Kidney (tissue), 13 donors: ENCODE measurements at regions not wholly inside any gene's neighbourhood (a gene's known extent, or its start where the extent isn't known, plus 50 kb on each side); places are given as distances from the start of the nearest gene placed in this dataset.

Experiments used
- DNase-seq, 5 donors: peaks; one replicate each; pipeline ENCODE4 v3.0.0-alpha.2; 2013 to 2020
- FAIRE-seq: peaks from 2 replicates; lab custom pipeline; 2012; peaks lifted over from hg19 to GRCh38; lab: Jason Lieb, UNC
- H3K27ac ChIP-seq, 2 donors: one replicate each; pipeline ENCODE4 v1.7.0; 2013; ENCODE audit warnings: low read depth in 2 of 2, low read length in 2 of 2, inconsistent platforms in 1 of 2
- H3K27me3 ChIP-seq: one replicate; pipeline ENCODE4 v1.7.1; 2013; ENCODE audit warnings: low read length, inconsistent platforms; ENCODE audit not compliant: control insufficient read depth, insufficient read depth
- H3K36me3 ChIP-seq, 3 donors: one replicate each; pipeline versions ENCODE4 v1.7.0 to v1.7.1; 2013; ENCODE audit warnings: low read length in 3 of 3, control low read depth in 1 of 3, inconsistent platforms in 1 of 3; ENCODE audit not compliant: insufficient read depth in 3 of 3, control insufficient read depth in 2 of 3
- H3K4me1 ChIP-seq, 3 donors: one replicate each; pipeline versions ENCODE4 v1.7.0 to v1.7.1; 2013; ENCODE audit warnings: low read length in 3 of 3, inconsistent platforms in 1 of 3, low read depth in 1 of 3; ENCODE audit not compliant: control insufficient read depth in 2 of 3, insufficient read depth in 2 of 3
- H3K4me3 ChIP-seq, 3 donors: one replicate each; pipeline versions ENCODE4 v1.7.0 to v1.8.1; 2013; ENCODE audit warnings: low read length in 3 of 3, control low read depth in 1 of 3, inconsistent platforms in 1 of 3
- H3K9ac ChIP-seq, 3 donors: one replicate each; pipeline versions ENCODE4 v1.7.0 to v1.7.1; 2013; ENCODE audit warnings: low read length in 3 of 3, control low read depth in 1 of 3, inconsistent platforms in 1 of 3
- H3K9me3 ChIP-seq, 3 donors: one replicate each; pipeline versions ENCODE4 v1.7.0 to v1.7.1; 2013; ENCODE audit warnings: low read length in 3 of 3, control low read depth in 1 of 3, inconsistent platforms in 1 of 3; ENCODE audit not compliant: control insufficient read depth in 2 of 3, insufficient read depth in 1 of 3
- intact Hi-C: fragments of 100-400 bp; cut with DNase I; formaldehyde crosslinking; loops from one replicate; pipeline ENCODE4 v1.11.1; 2022
- TF ChIP-seq, protein P1 (sequence below): IDR thresholded peaks from 3 replicates; pipeline ENCODE4 v1.5.1; 2012; ENCODE audit warnings: mild to moderate bottlenecking, moderate library complexity, borderline replicate concordance; ENCODE audit not compliant: insufficient read depth; ENCODE audit errors: extremely low read depth
- donor health status: control.
- donor health status: control.
- donor health status: control.
- donor health status: control.
- donor health status: control.
- donor health status: DM: yes; HTN: yes; CAD: no.
- donor health status: Normal renal cell carcinoma (clear cell type).

DNA sequence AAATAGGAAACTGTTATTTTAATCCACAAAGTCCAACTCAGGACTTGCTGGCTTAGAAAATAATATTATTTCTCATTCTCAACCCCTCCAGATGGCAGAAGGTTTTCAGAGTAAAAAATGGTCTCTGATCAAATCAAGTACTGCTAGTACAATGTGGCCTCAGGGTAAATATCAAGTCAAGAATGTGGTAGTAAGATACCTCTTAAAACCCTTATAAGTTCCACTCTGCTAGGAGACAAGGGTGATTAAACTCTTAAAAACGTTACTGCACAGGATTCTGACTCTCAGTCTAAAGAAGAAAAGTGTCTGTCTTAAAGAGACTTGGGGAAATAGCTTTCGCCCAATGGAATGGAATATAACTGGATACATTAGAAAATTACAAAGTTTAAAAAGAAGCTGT lies 120.8 kb upstream of the PDE4D start:
- Histone ChIP-seq H3K36me3 (no peaks in the 10 kb centered on the region), H3K9ac (no peak overlapping the region), H3K4me1 (no peaks in the 10 kb centered on the region), H3K4me3 (no peak overlapping the region), H3K9me3 (no peaks in the 10 kb centered on the region), H3K27me3 (no peaks in the 10 kb centered on the region), H3K27ac (no peak overlapping the region)
- TF ChIP-seq, protein P1, sequence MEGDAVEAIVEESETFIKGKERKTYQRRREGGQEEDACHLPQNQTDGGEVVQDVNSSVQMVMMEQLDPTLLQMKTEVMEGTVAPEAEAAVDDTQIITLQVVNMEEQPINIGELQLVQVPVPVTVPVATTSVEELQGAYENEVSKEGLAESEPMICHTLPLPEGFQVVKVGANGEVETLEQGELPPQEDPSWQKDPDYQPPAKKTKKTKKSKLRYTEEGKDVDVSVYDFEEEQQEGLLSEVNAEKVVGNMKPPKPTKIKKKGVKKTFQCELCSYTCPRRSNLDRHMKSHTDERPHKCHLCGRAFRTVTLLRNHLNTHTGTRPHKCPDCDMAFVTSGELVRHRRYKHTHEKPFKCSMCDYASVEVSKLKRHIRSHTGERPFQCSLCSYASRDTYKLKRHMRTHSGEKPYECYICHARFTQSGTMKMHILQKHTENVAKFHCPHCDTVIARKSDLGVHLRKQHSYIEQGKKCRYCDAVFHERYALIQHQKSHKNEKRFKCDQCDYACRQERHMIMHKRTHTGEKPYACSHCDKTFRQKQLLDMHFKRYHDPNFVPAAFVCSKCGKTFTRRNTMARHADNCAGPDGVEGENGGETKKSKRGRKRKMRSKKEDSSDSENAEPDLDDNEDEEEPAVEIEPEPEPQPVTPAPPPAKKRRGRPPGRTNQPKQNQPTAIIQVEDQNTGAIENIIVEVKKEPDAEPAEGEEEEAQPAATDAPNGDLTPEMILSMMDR: no peak
- DNase-seq: no peak
- intact Hi-C loops: no loop called here
- FAIRE-seq: no peak

DNA sequence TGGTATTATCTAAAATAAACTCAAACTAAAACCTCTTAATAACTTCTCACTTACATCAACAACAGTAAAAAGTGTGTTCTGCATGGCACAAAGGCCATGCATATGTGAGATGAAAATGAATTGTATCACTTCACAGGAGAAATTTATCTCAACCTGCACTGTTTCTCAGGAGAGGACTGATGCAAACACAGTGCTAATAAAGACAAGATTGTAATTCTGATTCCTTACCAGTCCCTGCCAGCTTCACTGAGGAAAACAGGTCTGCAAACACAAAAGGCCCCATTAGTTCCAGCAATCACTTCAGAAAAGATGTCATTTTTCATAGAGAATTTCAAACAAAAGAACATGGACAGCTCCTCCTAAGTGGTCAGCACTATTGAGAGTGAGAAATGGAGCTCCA lies 117.3 kb upstream of the PDE4D start:
- Histone ChIP-seq H3K9ac (no peak overlapping the region), H3K4me3 (no peak overlapping the region), H3K4me1 (no peaks in the 10 kb centered on the region), H3K27ac (no peak overlapping the region), H3K27me3 (no peaks in the 10 kb centered on the region), H3K9me3 (no peaks in the 10 kb centered on the region), H3K36me3 (no peaks in the 10 kb centered on the region)
- TF ChIP-seq, protein P1: no peak
- DNase-seq: no peak
- no peak for FAIRE-seq
- intact Hi-C loops: no loop called here

DNA sequence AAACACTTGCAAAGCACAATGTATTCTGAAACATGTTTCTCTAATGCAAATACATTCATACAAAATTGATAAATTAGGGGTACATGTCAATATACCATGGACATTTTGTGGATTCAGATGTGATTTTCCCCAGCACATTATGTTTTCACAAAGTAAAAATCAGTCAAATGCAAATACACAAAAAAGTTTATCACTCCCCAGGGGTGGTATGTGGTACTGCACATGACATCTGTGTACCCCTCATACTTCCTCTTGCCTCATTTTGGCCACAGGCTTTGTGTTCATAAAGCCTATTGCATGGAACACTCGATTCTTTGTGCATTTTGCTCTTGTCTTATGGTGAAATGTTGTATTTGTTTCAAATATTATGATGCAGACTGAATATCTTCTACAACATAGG lies 116.8 kb upstream of the PDE4D start:
- H3K9ac ChIP-seq: no peak overlapping the region
- no peaks in the 10 kb centered on the region for H3K4me1 ChIP-seq
- TF ChIP-seq, protein P1: no peak
- H3K27ac ChIP-seq: no peak overlapping the region
- no peaks in the 10 kb centered on the region for H3K9me3 ChIP-seq
- H3K27me3 ChIP-seq: no peaks in the 10 kb centered on the region
- no peaks in the 10 kb centered on the region for H3K36me3 ChIP-seq
- no peak for DNase-seq
- no peak for FAIRE-seq
- intact Hi-C loops: no loop called here
- H3K4me3 ChIP-seq: no peak overlapping the region

DNA sequence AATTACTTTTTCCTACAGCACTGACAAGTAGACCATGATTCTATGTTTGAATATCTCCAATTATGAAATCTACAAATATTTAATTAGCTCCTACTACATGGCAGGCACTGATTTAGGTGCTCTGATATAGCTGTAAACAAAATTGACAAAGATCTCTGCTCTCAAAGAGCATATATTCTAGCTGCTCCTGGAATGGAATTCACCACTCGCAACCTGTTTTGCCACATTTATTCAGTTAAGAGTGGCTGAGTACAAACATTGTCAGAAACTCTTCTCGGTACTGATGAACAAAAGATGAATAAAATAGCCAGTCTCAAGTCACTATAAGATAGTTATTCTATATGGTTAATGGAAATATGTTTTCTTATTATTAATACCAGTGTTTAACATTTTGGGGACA lies 114.2 kb upstream of the PDE4D start:
- TF ChIP-seq, protein P1: no peak
- FAIRE-seq: no peak
- intact Hi-C loops: no loop called here

More for the DNA sequence above, 114.2 kb upstream of the PDE4D start:
- no peaks in the 10 kb centered on the region for H3K27me3 ChIP-seq
- H3K36me3 ChIP-seq: no peaks in the 10 kb centered on the region
- no peaks in the 10 kb centered on the region for H3K4me1 ChIP-seq
- no peaks in the 10 kb centered on the region for H3K9me3 ChIP-seq
- H3K4me3 ChIP-seq: no peak overlapping the region
- H3K9ac ChIP-seq: no peak overlapping the region
- H3K27ac ChIP-seq: no peak overlapping the region
- no peak for DNase-seq
